ENCODE measurements at regions not wholly inside any gene's neighbourhood (a gene's known extent, or its start where the extent isn't known, plus 50 kb on each side); places are given as distances from the start of the nearest gene placed in this dataset.
"Not testable (repeated sequence)": the region's sequence is repeated elsewhere in the genome, so short reads cannot be mapped to it uniquely, and the experiment has no call there.

GRCh38 chr21:8260065-8260627, 2261.2 kb upstream of the TPTE start:
- TF ChIP-seq, protein P1, sequence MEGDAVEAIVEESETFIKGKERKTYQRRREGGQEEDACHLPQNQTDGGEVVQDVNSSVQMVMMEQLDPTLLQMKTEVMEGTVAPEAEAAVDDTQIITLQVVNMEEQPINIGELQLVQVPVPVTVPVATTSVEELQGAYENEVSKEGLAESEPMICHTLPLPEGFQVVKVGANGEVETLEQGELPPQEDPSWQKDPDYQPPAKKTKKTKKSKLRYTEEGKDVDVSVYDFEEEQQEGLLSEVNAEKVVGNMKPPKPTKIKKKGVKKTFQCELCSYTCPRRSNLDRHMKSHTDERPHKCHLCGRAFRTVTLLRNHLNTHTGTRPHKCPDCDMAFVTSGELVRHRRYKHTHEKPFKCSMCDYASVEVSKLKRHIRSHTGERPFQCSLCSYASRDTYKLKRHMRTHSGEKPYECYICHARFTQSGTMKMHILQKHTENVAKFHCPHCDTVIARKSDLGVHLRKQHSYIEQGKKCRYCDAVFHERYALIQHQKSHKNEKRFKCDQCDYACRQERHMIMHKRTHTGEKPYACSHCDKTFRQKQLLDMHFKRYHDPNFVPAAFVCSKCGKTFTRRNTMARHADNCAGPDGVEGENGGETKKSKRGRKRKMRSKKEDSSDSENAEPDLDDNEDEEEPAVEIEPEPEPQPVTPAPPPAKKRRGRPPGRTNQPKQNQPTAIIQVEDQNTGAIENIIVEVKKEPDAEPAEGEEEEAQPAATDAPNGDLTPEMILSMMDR (IDR thresholded peaks at IDR 0.05) = not testable (repeated sequence)
- not testable (repeated sequence) for TF ChIP-seq EP300, POLR2AphosphoS5 (IDR thresholded peaks at IDR 0.05)

Measured in suprapubic skin (tissue), 4 donors.